Neutrophil (primary cell): ENCODE measurements at regions not wholly inside any gene's neighbourhood (a gene's known extent, or its start where the extent isn't known, plus 50 kb on each side); places are given as distances from the start of the nearest gene placed in this dataset.

Experiments used
- H3K27ac ChIP-seq: fragments of 200-600 bp; sonication (generic); 2 replicates; pipeline ENCODE4 v1.5.1; 2016; ENCODE audit warnings: mild to moderate bottlenecking, moderate library complexity
- H3K27me3 ChIP-seq: fragments of 200-600 bp; sonication (generic); 2 replicates; pipeline ENCODE4 v1.6.0; 2016; ENCODE audit warnings: mild to moderate bottlenecking
- H3K36me3 ChIP-seq: fragments of 200-600 bp; sonication (generic); 2 replicates; pipeline ENCODE4 v1.5.1; 2017
- H3K4me1 ChIP-seq, 2 experiments: fragments of 200-600 bp in 1 of 2; sonication (generic) in 1 of 2; 1 replicate in 1 of 2; 2 replicates in 1 of 2; pipeline versions ENCODE4 v1.5.1 to v1.6.1; 2013 to 2016; ENCODE audit warnings: low read depth in 1 of 2, low read length in 1 of 2, mild to moderate bottlenecking in 1 of 2, moderate library complexity in 1 of 2; ENCODE audit not compliant: control insufficient read depth in 1 of 2, insufficient read depth in 1 of 2
- H3K4me3 ChIP-seq, 2 experiments: fragments of 200-600 bp in 1 of 2; sonication (generic) in 1 of 2; 1 replicate in 1 of 2; 2 replicates in 1 of 2; pipeline ENCODE4 v1.5.1; 2013 to 2016; ENCODE audit warnings: low read depth in 1 of 2, low read length in 1 of 2, mild to moderate bottlenecking in 1 of 2, moderate library complexity in 1 of 2
- H3K9me3 ChIP-seq: fragments of 200-600 bp; sonication (generic); 2 replicates; pipeline ENCODE4 v1.5.1; 2016
- TF ChIP-seq, protein P1 (sequence below): fragments of 200-600 bp; sonication (generic); IDR thresholded peaks from 2 replicates; pipeline ENCODE4 v1.5.1; 2016; ENCODE audit warnings: antibody characterized with exemption

DNA sequence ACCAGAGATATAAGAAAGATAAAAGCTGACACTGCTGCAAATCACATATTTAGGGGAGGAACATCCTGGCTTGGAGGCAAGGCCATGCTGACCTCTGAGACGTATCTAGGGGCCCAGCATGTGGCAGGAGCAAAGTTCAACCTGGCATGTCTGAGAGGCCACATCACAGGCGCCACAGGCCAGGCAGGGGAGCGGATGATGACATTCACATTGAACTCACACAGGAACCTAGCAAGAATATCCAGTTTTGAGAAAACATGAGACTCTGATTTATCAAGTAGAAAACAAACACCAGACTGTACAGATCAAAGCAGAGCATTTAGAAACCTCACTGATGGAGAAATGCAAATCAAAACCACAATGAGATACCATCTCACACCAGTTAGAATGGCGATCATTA, 64.2 kb upstream of the STK32A start:
- TF ChIP-seq, protein P1, sequence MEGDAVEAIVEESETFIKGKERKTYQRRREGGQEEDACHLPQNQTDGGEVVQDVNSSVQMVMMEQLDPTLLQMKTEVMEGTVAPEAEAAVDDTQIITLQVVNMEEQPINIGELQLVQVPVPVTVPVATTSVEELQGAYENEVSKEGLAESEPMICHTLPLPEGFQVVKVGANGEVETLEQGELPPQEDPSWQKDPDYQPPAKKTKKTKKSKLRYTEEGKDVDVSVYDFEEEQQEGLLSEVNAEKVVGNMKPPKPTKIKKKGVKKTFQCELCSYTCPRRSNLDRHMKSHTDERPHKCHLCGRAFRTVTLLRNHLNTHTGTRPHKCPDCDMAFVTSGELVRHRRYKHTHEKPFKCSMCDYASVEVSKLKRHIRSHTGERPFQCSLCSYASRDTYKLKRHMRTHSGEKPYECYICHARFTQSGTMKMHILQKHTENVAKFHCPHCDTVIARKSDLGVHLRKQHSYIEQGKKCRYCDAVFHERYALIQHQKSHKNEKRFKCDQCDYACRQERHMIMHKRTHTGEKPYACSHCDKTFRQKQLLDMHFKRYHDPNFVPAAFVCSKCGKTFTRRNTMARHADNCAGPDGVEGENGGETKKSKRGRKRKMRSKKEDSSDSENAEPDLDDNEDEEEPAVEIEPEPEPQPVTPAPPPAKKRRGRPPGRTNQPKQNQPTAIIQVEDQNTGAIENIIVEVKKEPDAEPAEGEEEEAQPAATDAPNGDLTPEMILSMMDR: no peak
- H3K4me3 ChIP-seq: no peak overlapping the region
- no peaks in the 10 kb centered on the region for H3K4me1 ChIP-seq
- no peaks in the 10 kb centered on the region for H3K27me3 ChIP-seq
- no peaks in the 10 kb centered on the region for H3K9me3 ChIP-seq
- H3K36me3 ChIP-seq: no peaks in the 10 kb centered on the region
- no peak overlapping the region for H3K27ac ChIP-seq

GRCh38 chr5:147174671-147175265, 60.1 kb upstream of the STK32A start:
- H3K4me3 ChIP-seq: no peak overlapping the region
- TF ChIP-seq, protein P1: no peak
- H3K9me3 ChIP-seq: no peaks in the 10 kb centered on the region
- H3K27me3 ChIP-seq: no peaks in the 10 kb centered on the region
- H3K27ac ChIP-seq: no peak overlapping the region
- H3K36me3 ChIP-seq: no peaks in the 10 kb centered on the region
- H3K4me1 ChIP-seq: no peaks in the 10 kb centered on the region

GRCh38 chr5:147175516-147176097, 59.2 kb upstream of the STK32A start:
- Histone ChIP-seq H3K27me3 (no peaks in the 10 kb centered on the region), H3K27ac (no peak overlapping the region), H3K4me3 (no peak overlapping the region), H3K9me3 (no peaks in the 10 kb centered on the region), H3K36me3 (no peaks in the 10 kb centered on the region), H3K4me1 (no peaks in the 10 kb centered on the region)
- TF ChIP-seq, protein P1: no peak

GRCh38 chr5:147176422-147176821, 58.4 kb upstream of the STK32A start:
- no peaks in the 10 kb centered on the region for H3K9me3 ChIP-seq
- no peaks in the 10 kb centered on the region for H3K27me3 ChIP-seq
- TF ChIP-seq, protein P1: no peak
- no peaks in the 10 kb centered on the region for H3K36me3 ChIP-seq
- no peak overlapping the region for H3K4me3 ChIP-seq
- H3K27ac ChIP-seq: no peak overlapping the region
- H3K4me1 ChIP-seq: no peaks in the 10 kb centered on the region

DNA sequence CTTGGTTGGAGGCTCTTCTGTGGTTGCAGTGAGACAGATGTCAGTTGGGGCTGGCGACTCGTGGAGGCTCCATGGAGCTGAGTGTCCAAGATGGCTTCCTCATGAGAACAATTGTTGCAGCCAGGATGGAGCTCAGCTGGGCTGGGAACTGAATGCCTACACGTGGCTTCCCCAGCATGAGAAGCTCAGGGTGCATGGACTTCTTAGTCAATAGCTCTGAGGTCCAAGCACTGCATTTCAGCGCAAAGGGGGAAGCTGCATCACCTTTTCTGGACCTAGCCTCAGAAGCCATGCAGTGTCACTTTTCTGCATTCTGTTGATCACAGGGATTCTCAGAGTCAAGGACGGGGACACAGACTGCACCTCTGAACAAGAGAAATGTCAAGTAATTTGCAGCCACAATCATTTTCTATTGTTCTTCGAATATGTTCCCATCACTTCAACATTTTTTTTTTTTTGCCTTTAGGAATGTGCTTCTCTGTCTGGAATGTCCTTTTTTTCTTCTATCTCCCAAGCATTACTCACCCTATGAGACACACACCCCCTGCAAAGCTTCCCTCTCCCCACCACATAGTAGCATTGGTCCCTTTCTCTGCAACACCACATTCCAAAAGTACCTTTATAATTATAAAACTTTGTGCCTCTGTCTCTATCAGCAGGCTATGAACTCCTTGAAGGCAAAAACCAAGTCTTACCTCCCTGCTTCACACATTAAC, 57.5 kb upstream of the STK32A start:
- Histone ChIP-seq H3K27me3 (no peaks in the 10 kb centered on the region), H3K4me3 (no peak overlapping the region), H3K27ac (no peak overlapping the region), H3K4me1 (no peaks in the 10 kb centered on the region), H3K36me3 (no peaks in the 10 kb centered on the region), H3K9me3 (no peaks in the 10 kb centered on the region)
- TF ChIP-seq, protein P1: no peak
